ENCODE measurements at regions not wholly inside any gene's neighbourhood (a gene's known extent, or its start where the extent isn't known, plus 50 kb on each side); places are given as distances from the start of the nearest gene placed in this dataset.

GRCh38 chr2:142596334-142597088 is 281.0 kb upstream of the KYNU start:
- Mint-ChIP-seq H3K36me3 (no peaks in the 10 kb centered on the region), H3K9me3 (no peaks in the 10 kb centered on the region), H3K27ac (no peak overlapping the region), H3K4me1 (no peaks in the 10 kb centered on the region), H3K4me3 (no peak overlapping the region), H3K27me3 (no peaks in the 10 kb centered on the region)
- ATAC-seq = no peak

GRCh38 chr2:142594935-142595334 is 282.5 kb upstream of the KYNU start:
- H3K4me1 Mint-ChIP-seq = no peaks in the 10 kb centered on the region
- H3K36me3 Mint-ChIP-seq = no peaks in the 10 kb centered on the region
- no peaks in the 10 kb centered on the region for H3K9me3 Mint-ChIP-seq
- H3K27ac Mint-ChIP-seq = no peak overlapping the region
- no peak overlapping the region for H3K4me3 Mint-ChIP-seq
- no peaks in the 10 kb centered on the region for H3K27me3 Mint-ChIP-seq
- ATAC-seq = no peak

- no peak overlapping the region for H3K27ac Mint-ChIP-seq
- no peaks in the 10 kb centered on the region for H3K36me3 Mint-ChIP-seq
- H3K4me1 Mint-ChIP-seq = peaks cover 7% of the 10 kb centered on the region
- ATAC-seq = no peak
- no peaks in the 10 kb centered on the region for H3K9me3 Mint-ChIP-seq
- H3K27me3 Mint-ChIP-seq = no peaks in the 10 kb centered on the region
- no peak overlapping the region for H3K4me3 Mint-ChIP-seq
These were observed 285.3 kb upstream of the KYNU start for GRCh38 chr2:142592171-142592570.

- H3K9me3 Mint-ChIP-seq = no peaks in the 10 kb centered on the region
- no peaks in the 10 kb centered on the region for H3K36me3 Mint-ChIP-seq
- no peak overlapping the region for H3K4me3 Mint-ChIP-seq
- no peak overlapping the region for H3K27ac Mint-ChIP-seq
- peaks cover 14% of the 10 kb centered on the region for H3K4me1 Mint-ChIP-seq
- H3K27me3 Mint-ChIP-seq = no peaks in the 10 kb centered on the region
- no peak for ATAC-seq
These were observed 286.0 kb upstream of the KYNU start for GRCh38 chr2:142591420-142591819.

- ATAC-seq = no peak
- no peak overlapping the region for H3K4me3 Mint-ChIP-seq
- H3K4me1 Mint-ChIP-seq = peaks cover 24% of the 10 kb centered on the region
- no peaks in the 10 kb centered on the region for H3K36me3 Mint-ChIP-seq
- peak overlapping the region; percentile 2 for H3K27ac Mint-ChIP-seq
- H3K9me3 Mint-ChIP-seq = no peaks in the 10 kb centered on the region
- no peaks in the 10 kb centered on the region for H3K27me3 Mint-ChIP-seq
These were observed 289.2 kb upstream of the KYNU start for GRCh38 chr2:142588269-142588668.

- no peak for ATAC-seq
- Mint-ChIP-seq H3K9me3 (no peaks in the 10 kb centered on the region), H3K36me3 (no peaks in the 10 kb centered on the region), H3K27me3 (no peaks in the 10 kb centered on the region), H3K27ac (peak overlapping the region; percentile 45), H3K4me3 (no peak overlapping the region), H3K4me1 (peaks cover 24% of the 10 kb centered on the region)
These were observed 290.5 kb upstream of the KYNU start for GRCh38 chr2:142586693-142587580.

- Mint-ChIP-seq H3K36me3 (no peaks in the 10 kb centered on the region), H3K27me3 (no peaks in the 10 kb centered on the region), H3K4me3 (no peak overlapping the region), H3K27ac (peak overlapping the region; percentile 45), H3K4me1 (peaks cover 24% of the 10 kb centered on the region), H3K9me3 (no peaks in the 10 kb centered on the region)
- ATAC-seq = peak; percentile 84
These were observed 291.7 kb upstream of the KYNU start for GRCh38 chr2:142585785-142586184.

- ATAC-seq = no peak
- Mint-ChIP-seq H3K27ac (no peak overlapping the region), H3K27me3 (no peaks in the 10 kb centered on the region)
These were observed 295.1 kb upstream of the KYNU start for GRCh38 chr2:142582317-142582716.

GRCh38 chr2:142581491-142581890 is 296.0 kb upstream of the KYNU start:
- no peak overlapping the region for H3K27ac Mint-ChIP-seq
- H3K36me3 Mint-ChIP-seq = no peaks in the 10 kb centered on the region
- peaks cover 11% of the 10 kb centered on the region for H3K4me1 Mint-ChIP-seq
- no peak overlapping the region for H3K4me3 Mint-ChIP-seq
- no peaks in the 10 kb centered on the region for H3K27me3 Mint-ChIP-seq
- ATAC-seq = no peak
- H3K9me3 Mint-ChIP-seq = no peaks in the 10 kb centered on the region

More at GRCh38 chr2:142582317-142582716, 295.1 kb upstream of the KYNU start:
- no peaks in the 10 kb centered on the region for H3K36me3 Mint-ChIP-seq
- no peak overlapping the region for H3K4me3 Mint-ChIP-seq
- H3K9me3 Mint-ChIP-seq = no peaks in the 10 kb centered on the region
- H3K4me1 Mint-ChIP-seq = peaks cover 19% of the 10 kb centered on the region

- H3K9me3 Mint-ChIP-seq = no peaks in the 10 kb centered on the region
- ATAC-seq = no peak
- H3K4me3 Mint-ChIP-seq = no peak overlapping the region
These were observed 296.8 kb upstream of the KYNU start for GRCh38 chr2:142580691-142581090.

GRCh38 chr2:142575561-142575960 is 301.9 kb upstream of the KYNU start:
- no peaks in the 10 kb centered on the region for H3K9me3 Mint-ChIP-seq
- no peak overlapping the region for H3K4me3 Mint-ChIP-seq
- ATAC-seq = no peak
- H3K27ac Mint-ChIP-seq = no peak overlapping the region
- no peaks in the 10 kb centered on the region for H3K4me1 Mint-ChIP-seq
- no peaks in the 10 kb centered on the region for H3K36me3 Mint-ChIP-seq
- peaks cover 18% of the 10 kb centered on the region for H3K27me3 Mint-ChIP-seq

More at GRCh38 chr2:142580691-142581090, 296.8 kb upstream of the KYNU start:
- Mint-ChIP-seq H3K36me3 (no peaks in the 10 kb centered on the region), H3K27me3 (no peaks in the 10 kb centered on the region), H3K4me1 (peaks cover 3% of the 10 kb centered on the region), H3K27ac (no peak overlapping the region)

GRCh38 chr2:142574388-142574787 is 303.1 kb upstream of the KYNU start:
- Mint-ChIP-seq H3K27me3 (peaks cover 21% of the 10 kb centered on the region), H3K4me3 (no peak overlapping the region), H3K9me3 (no peaks in the 10 kb centered on the region), H3K27ac (no peak overlapping the region), H3K4me1 (no peaks in the 10 kb centered on the region), H3K36me3 (no peaks in the 10 kb centered on the region)
- no peak for ATAC-seq

- Mint-ChIP-seq H3K36me3 (no peaks in the 10 kb centered on the region), H3K4me1 (no peaks in the 10 kb centered on the region), H3K4me3 (no peak overlapping the region), H3K27me3 (peaks cover 21% of the 10 kb centered on the region), H3K27ac (no peak overlapping the region), H3K9me3 (no peaks in the 10 kb centered on the region)
- ATAC-seq = no peak
These were observed 304.9 kb upstream of the KYNU start for GRCh38 chr2:142572346-142573132.

GRCh38 chr2:142571934-142572333 is 305.5 kb upstream of the KYNU start:
- Mint-ChIP-seq H3K27me3 (peaks cover 21% of the 10 kb centered on the region), H3K27ac (no peak overlapping the region), H3K36me3 (no peaks in the 10 kb centered on the region), H3K4me1 (no peaks in the 10 kb centered on the region), H3K9me3 (no peaks in the 10 kb centered on the region), H3K4me3 (no peak overlapping the region)
- ATAC-seq = no peak

- Mint-ChIP-seq H3K27ac (no peak overlapping the region), H3K4me1 (no peaks in the 10 kb centered on the region), H3K4me3 (no peak overlapping the region), H3K27me3 (no peaks in the 10 kb centered on the region), H3K36me3 (no peaks in the 10 kb centered on the region), H3K9me3 (no peaks in the 10 kb centered on the region)
- peak; percentile 57 for ATAC-seq
These were observed 314.6 kb upstream of the KYNU start for GRCh38 chr2:142562900-142563299.

Data from stimulated activated memory B cell treated with anti-CD40 and anti-IgM and Interleukin-4, amounts not matched to agents 10 μg/mL and 1 μg/mL and 100 μg/mL, for 72 hours (primary cell).